NAMALWA (cell line): ENCODE measurements at regions not wholly inside any gene's neighbourhood (a gene's known extent, or its start where the extent isn't known, plus 50 kb on each side); places are given as distances from the start of the nearest gene placed in this dataset.
A peak's percentile ranks its signal among the peaks of the same experiment; 100 is the strongest.

Source experiments
- DNase-seq: peaks from one replicate; pipeline ENCODE4 v3.0.0-alpha.2; 2015; ENCODE audit warnings: low spot score

- no peak for DNase-seq
Observed at GRCh38 chr15:38647683-38648082, 83.1 kb upstream of the RASGRP1 start.

- no peak for DNase-seq
Observed at GRCh38 chr15:38648121-38648843, 83.7 kb upstream of the RASGRP1 start.

DNA sequence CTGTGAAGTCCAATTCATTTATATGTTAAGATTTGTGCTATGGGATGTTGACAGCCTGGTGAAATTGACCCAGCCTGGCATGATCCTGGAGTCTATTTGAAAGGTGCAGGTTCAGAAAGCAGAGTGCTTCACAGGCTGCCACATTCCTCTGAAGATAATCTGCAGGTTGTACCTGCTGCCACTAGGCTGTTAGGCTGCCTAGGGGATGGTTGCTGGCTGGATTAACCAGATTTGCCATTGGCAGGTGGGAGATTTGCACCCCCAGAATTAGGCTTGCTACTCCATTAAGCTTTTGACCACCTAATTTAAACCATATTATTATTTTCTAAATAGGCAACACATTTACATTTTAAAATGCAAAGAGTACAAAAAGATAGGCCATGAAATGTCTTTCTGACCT is 85.8 kb upstream of the RASGRP1 start:
- DNase-seq = peak; percentile 22

- DNase-seq = peak; percentile 69
Observed at GRCh38 chr15:38650936-38651327, 86.3 kb upstream of the RASGRP1 start.

- peak; percentile 74 for DNase-seq
Observed at GRCh38 chr15:38651328-38652038, 86.9 kb upstream of the RASGRP1 start.

DNA sequence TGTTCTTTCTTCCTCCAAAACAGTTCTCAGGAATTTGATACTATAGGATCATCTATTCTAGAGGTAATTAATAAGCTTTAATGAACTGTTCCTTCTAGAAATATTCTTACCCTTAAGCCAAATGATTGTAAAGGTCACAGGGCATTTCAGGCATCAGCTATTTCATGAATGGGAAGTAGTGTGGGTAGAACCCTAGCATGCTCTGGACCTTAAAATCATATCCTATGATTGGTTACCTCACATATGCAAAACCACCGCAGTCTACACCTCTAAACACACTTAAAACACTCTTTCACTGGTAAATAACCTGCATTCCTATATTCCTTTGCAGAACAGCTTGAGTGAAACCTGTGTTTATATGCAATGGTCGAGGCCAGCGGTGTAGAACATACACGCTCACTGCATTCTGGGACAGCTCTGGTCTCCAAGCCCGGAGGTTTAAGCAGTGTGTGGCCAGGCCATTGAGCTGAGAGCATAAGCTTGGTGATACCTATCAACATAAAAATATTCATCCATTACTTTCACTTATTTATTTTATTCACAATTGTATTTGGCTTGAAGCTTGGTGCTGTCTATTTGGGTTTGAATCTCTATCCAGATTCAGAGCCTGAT is 87.7 kb upstream of the RASGRP1 start:
- DNase-seq = peak; percentile 26

DNA sequence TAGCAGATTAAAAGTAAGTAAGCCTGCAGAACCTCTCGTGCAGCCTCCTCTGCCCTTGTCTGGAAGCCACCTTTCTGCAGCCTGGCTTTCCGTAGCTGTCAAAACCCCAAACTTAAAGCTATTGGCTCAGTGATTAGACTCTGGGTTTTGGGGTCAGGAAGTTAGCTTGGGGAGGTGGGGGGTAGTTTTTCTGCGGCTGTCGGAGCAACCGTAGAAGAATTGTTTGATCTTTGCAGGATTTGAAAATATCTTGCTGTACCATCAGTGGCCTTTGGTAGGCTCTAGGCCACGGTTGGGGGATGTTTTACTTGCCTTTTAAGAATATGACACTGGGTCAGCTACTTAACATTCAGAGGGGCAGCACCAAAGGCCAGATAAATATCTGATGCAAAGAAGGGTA is 88.4 kb upstream of the RASGRP1 start:
- peak; percentile 29 for DNase-seq

DNA sequence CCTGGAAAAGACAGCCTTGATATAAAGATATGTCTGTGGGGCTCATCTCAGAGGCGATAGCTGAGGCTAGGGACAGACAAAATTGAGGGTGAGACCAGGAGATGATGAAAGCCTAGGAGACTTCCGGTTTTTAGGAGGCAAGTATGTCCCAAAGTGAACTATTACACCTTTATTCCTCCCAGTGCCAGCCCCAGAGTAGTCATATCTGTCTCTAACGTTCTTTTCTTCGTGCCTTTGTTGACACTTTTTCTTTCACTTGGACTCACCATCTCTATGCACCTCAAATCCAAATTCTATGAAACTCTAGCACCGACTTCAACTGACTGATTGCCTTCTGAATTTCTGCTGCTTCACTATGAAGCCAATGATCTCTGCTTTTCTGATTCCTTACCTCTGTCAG is 93.8 kb upstream of the RASGRP1 start:
- DNase-seq = no peak

DNA sequence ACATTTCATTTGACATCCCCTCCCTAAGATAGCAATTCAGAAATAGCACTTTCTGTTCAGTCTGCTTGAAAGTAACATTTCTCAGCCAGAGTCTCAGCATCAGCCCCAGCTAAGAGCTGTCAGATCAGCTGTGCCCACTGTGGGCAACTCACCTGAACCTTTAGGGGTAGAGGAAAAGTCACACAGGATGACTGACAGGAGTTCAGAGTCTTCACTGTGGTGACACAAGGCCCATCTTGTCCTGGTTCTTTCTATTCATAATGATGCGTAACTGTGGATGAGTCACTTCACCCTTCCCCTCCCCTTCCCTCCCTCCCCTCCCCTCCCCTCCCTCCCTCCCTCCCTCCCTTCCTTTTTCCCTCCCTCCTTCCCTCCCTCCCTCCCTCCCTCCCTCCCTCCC is 96.1 kb upstream of the RASGRP1 start:
- DNase-seq = no peak

DNA sequence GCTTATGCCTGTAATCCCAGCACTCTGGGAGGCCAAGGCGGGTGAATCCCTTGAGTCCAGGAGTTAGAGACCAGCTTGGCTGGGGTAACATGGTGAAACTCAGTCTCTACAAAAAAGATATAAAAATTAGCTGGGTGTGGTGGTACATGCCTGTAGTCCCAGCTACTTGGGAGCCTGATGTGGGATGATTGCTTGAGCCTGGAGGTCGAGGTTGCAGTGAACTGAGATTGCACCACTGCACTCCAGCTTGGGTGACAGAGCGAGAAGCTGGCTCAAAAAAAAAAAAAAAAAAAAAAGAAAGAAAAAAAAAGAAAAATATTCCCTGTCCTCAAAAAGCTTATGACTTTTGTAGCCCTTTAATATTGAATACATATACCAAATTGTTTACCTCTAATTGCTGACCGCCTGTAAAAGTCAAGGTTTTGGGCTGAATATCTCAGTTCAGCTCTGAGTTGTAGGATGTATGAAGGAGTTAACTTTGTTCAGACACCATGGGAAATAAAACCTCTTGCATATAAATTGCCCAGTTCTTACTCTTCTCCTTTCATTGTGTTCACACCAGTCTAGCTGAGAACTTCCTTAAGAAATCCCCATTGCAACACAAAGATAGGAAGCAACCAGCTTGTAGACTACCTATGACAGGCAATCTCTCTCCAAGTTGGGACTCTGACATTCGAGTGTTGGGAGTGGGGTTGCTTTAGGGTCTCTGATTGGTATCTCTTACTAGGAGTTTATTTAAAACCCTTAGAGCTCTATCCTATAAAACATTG is 97.6 kb upstream of the RASGRP1 start:
- DNase-seq = no peak

DNA sequence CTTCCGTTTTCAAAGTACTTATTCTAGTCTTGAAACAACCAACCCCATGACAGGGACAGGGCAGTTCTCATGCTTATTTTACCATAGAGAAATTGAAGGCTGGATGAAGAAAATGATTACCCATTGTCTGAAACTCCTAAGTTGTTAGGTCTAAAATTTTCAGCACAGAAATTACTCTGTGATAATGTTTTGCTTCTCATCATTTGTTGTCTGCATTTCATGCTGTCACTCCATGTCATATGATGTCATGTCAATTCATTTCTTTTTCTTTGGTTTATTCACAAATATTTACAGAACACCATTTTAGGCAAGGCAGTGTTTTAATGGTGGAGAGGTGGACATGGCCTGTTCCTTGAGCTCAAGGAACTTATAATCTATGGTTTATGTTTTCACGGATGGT is 98.2 kb upstream of the RASGRP1 start:
- DNase-seq = no peak

- no peak for DNase-seq
Observed at GRCh38 chr15:38665586-38666305, 101.1 kb upstream of the RASGRP1 start.

DNA sequence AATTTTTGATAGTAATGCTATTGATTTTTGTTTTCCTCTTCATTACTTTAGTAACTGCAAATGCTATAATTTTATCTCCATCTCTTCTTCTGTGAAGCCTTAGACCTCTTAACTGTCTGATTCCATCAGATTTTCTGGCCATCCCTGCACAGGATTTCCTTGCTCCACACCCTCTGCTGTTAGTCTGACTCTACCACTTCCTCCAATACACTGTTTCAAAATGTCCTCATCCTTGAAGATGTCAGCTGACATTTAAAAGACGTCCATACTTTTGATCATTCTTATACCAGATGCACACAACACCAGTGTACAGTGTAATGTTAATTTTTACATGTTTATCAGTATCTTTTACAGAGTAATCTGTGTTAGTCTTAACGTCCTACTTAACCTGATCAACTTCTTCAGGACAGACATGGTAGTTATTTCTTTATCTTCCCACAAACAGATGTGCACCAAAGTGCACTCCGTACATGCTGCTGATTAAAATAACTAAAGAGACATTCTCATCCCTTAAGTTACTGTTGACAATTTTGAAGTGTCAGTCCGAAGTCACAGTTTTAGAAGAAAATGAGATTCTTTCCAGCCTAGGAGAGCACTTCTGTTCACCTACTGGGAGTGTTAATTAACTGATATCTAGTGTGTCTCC is 102.4 kb upstream of the RASGRP1 start:
- no peak for DNase-seq

GRCh38 chr15:38667890-38668850 is 103.6 kb upstream of the RASGRP1 start:
- no peak for DNase-seq

DNA sequence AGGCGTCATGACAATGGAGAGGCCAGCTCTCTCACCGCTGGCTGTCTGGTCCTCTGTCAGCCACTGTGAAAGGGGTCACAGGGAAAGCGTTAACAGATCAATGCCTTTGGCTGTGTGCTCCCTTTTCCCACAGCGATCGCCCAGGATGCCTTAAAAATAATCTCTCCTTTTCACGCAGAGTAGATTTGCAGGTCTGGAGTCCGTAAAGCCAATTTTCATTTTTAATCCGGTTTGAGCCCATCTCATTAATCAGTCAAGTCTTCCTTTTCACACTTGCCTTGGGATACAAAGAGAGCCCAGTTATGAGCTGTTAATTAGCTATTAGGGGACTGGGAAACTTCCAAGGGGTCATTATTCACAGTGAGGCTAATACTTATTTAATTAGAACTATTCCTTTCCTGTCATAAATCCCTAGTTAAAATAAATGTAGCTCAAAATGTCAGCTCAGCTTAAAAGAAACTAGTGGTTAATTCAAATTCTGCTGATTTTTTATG is 104.3 kb upstream of the RASGRP1 start:
- no peak for DNase-seq

- peak; percentile 73 for DNase-seq
Observed at GRCh38 chr15:38670128-38671005, 105.8 kb upstream of the RASGRP1 start.

DNA sequence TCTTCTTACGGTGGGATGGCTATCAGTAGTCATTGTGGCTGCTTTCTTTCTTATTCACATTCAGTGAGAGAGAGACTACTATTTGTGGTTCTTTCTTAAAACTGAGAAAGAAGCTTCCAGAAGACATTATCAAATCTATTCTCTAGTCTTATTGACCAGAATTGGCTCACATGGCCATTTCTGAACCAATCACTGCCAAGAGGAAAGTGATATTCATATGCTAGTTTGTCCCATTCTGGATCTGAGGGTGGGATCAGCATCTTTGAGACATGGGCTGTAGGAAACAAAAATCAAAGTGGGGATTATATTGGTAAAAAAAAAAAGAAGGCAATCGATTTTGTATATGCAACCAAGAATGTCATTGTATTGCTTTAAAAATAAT is 106.4 kb upstream of the RASGRP1 start:
- DNase-seq = no peak

DNA sequence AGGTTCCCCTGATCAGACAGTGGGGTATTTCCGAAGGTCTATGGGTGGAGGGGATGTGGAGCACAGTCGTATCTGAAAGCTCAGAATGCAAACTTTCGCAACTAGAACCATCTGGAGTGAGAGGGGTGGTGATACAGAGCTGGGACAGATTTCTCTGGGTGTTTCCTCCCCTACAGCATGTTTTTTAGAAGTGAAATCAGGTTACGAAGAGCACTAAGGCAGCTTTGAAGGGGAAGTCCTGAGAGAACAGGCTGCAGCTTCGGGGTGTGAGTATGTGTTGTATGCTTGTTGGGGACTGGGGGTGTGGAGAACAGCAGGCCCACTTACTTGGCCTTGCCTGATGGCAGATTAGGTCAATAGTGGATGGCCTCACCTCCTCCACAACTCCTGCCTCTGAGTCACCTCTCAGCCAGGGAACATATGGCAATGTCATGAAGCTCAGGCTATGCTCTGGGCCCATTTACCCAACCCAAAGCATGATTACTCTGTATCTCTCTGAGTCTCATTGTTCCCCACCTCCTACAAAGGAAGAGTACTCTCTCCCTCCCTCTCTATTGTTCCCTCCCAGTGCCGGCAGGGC is 107.2 kb upstream of the RASGRP1 start:
- DNase-seq = peak; percentile 50

GRCh38 chr15:38672273-38672672 is 107.7 kb upstream of the RASGRP1 start:
- peak; percentile 9 for DNase-seq
